DND-41 (cell line): ENCODE measurements at regions not wholly inside any gene's neighbourhood (a gene's known extent, or its start where the extent isn't known, plus 50 kb on each side); places are given as distances from the start of the nearest gene placed in this dataset.

Source experiments
- ATAC-seq: fragments of 200-7000 bp; cut with Tn5 transposase; 3 replicates; pipeline ENCODE4 v1.9.1; 2021; ENCODE audit warnings: low read depth; ENCODE audit not compliant: insufficient read depth
- DNase-seq: peaks from one replicate; pipeline ENCODE4 v3.0.0-alpha.2; 2020
- H2AFZ ChIP-seq: 2 replicates; pipeline ENCODE4 v1.6.0; 2012; ENCODE audit warnings: low read depth, low read length
- H3K27ac ChIP-seq: 2 replicates; pipeline ENCODE4 v1.5.1; 2012; ENCODE audit warnings: low read length, inconsistent platforms
- H3K27me3 ChIP-seq: fragments of 200-600 bp; sonication (generic); 2 replicates; pipeline ENCODE4 v1.6.0; 2012; ENCODE audit warnings: low read length, mild to moderate bottlenecking, inconsistent platforms; ENCODE audit not compliant: insufficient read depth, poor library complexity
- H3K36me3 ChIP-seq: 2 replicates; pipeline ENCODE4 v1.5.1; 2012; ENCODE audit warnings: low read length, inconsistent platforms; ENCODE audit not compliant: insufficient read depth
- H3K4me1 ChIP-seq: 2 replicates; pipeline ENCODE4 v1.5.1; 2012; ENCODE audit warnings: mild to moderate bottlenecking, low read length; ENCODE audit not compliant: insufficient read depth
- H3K4me2 ChIP-seq: 2 replicates; pipeline ENCODE4 v1.6.0; 2012; ENCODE audit warnings: mild to moderate bottlenecking, moderate library complexity, low read length, inconsistent platforms; ENCODE audit not compliant: insufficient read depth
- H3K4me3 ChIP-seq, 2 experiments: fragments of 200-600 bp in 1 of 2; shearing (Covaris generic) in 1 of 2; 2 replicates each; pipeline ENCODE4 v1.5.1; 2012 to 2016; ENCODE audit warnings: inconsistent platforms in 2 of 2, low read length in 2 of 2, mild to moderate bottlenecking in 2 of 2, low read depth in 1 of 2, moderate library complexity in 1 of 2
- H3K79me2 ChIP-seq: 2 replicates; pipeline ENCODE4 v1.6.0; 2012; ENCODE audit warnings: low read length, inconsistent platforms; ENCODE audit not compliant: insufficient read depth
- H3K9ac ChIP-seq: 2 replicates; pipeline ENCODE4 v1.6.0; 2012; ENCODE audit warnings: low read depth, mild to moderate bottlenecking, inconsistent platforms, low read length, moderate library complexity
- H3K9me3 ChIP-seq: 2 replicates; pipeline ENCODE4 v1.5.1; 2012; ENCODE audit warnings: low read length, moderate library complexity, mild to moderate bottlenecking, inconsistent platforms; ENCODE audit not compliant: insufficient read depth, severe bottlenecking
- H4K20me1 ChIP-seq: 2 replicates; pipeline ENCODE4 v1.6.0; 2012; ENCODE audit warnings: low read length; ENCODE audit not compliant: insufficient read depth
- EZH2 ChIP-seq: IDR thresholded peaks from 3 replicates; pipeline ENCODE4 v1.6.1; 2012; ENCODE audit warnings: borderline replicate concordance, low read depth, mild to moderate bottlenecking, moderate library complexity, low read length, inconsistent platforms; ENCODE audit not compliant: severe bottlenecking
- TF ChIP-seq, protein P1 (sequence below): IDR thresholded peaks from 2 replicates; pipeline ENCODE4 v1.5.1; 2012; ENCODE audit warnings: borderline replicate concordance, low read length, moderate library complexity, mild to moderate bottlenecking; ENCODE audit not compliant: poor library complexity, severe bottlenecking; ENCODE audit errors: extremely low read depth

DNA sequence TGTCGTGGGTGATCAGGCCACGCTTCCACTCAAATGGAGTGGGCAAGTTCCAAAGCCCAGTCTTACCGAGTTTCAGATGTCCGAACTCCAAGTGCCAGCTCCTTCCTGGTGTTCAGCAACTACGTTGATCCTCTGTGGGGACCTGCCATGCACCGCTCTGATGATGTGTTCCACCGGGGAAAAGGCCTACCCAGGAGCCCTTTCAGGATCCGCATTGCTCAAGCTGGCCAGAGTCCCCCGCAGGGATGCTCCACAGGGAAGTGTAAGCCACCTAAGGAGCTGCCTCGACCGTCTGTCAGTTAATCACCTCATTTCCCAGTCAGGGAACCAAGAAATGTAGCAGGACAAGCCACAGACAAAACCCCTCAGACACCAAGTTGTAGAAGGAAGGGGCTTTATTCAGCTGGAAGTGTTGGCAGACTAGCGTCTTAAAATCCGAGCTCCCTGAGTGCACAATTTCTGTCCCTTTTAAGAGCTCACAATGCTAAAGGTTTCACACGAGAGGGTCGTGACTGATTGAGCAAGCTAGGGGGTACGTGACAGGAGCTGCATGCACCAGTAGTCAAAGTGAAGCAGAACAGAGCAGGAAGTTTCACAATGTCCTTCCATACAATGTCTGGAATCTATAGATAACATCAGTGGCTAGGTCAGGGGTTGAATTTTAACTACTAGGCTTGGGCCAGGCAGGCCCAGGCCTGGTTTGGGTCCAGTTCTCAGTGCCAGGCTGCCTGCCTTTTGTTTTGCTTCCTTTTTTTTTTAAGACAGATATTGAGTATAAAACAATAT, 126.2 kb upstream of the ZDHHC15 start:
- H3K4me3 ChIP-seq, result no peak overlapping the region
- no peak overlapping the region for H3K4me2 ChIP-seq
- no peak overlapping the region for H3K9ac ChIP-seq
- TF ChIP-seq, protein P1, sequence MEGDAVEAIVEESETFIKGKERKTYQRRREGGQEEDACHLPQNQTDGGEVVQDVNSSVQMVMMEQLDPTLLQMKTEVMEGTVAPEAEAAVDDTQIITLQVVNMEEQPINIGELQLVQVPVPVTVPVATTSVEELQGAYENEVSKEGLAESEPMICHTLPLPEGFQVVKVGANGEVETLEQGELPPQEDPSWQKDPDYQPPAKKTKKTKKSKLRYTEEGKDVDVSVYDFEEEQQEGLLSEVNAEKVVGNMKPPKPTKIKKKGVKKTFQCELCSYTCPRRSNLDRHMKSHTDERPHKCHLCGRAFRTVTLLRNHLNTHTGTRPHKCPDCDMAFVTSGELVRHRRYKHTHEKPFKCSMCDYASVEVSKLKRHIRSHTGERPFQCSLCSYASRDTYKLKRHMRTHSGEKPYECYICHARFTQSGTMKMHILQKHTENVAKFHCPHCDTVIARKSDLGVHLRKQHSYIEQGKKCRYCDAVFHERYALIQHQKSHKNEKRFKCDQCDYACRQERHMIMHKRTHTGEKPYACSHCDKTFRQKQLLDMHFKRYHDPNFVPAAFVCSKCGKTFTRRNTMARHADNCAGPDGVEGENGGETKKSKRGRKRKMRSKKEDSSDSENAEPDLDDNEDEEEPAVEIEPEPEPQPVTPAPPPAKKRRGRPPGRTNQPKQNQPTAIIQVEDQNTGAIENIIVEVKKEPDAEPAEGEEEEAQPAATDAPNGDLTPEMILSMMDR, result no peak
- no peak for TF ChIP-seq EZH2
- H4K20me1 ChIP-seq, result no peaks in the 10 kb centered on the region
- DNase-seq (no peak), ATAC-seq (no peak)
- no peaks in the 10 kb centered on the region for H3K4me1 ChIP-seq
- no peaks in the 10 kb centered on the region for H3K27me3 ChIP-seq
- no peaks in the 10 kb centered on the region for H3K9me3 ChIP-seq
- no peak overlapping the region for H2AFZ ChIP-seq
- no peak overlapping the region for H3K27ac ChIP-seq
- H3K79me2 ChIP-seq, result no peaks in the 10 kb centered on the region
- H3K36me3 ChIP-seq, result no peaks in the 10 kb centered on the region; the same call in 1 of the 2 replicates

DNA sequence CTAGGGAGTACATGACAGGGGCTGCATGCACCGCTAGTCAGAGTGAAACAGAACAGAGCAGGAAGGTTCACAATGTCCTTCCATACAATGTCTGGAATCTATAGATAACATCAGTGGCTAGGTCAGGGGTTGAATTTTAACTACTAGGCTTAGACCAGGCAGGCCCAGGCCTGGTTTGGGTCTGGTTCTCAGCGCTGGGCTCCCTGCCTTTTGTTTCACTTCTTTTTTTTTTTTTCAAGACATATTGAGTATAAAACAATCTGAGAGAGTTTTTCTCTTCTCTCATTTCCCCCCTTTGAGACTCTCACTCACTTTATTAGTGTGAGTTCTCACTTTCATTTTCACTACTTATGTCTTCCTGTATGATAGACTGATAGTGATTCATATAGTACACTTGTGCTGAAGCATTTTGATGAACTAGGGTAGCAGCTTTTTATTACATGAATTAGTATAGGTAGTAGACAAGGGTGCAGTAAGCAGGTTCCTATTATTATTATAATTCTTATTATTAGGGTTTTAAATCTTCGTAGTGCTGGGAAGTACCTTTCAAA, 120.0 kb upstream of the ZDHHC15 start:
- H3K4me3 ChIP-seq, result no peak overlapping the region
- H3K27me3 ChIP-seq, result no peaks in the 10 kb centered on the region
- no peak for DNase-seq
- H3K4me2 ChIP-seq, result no peak overlapping the region
- no peaks in the 10 kb centered on the region for H3K9me3 ChIP-seq
- H3K4me1 ChIP-seq, result no peaks in the 10 kb centered on the region
- no peak overlapping the region for H2AFZ ChIP-seq
- no peak overlapping the region for H3K27ac ChIP-seq
- ATAC-seq, result no peak
- TF ChIP-seq, protein P1, result no peak
- TF ChIP-seq EZH2, result no peak
- H3K9ac ChIP-seq, result no peak overlapping the region
- no peaks in the 10 kb centered on the region for H3K36me3 ChIP-seq
- no peaks in the 10 kb centered on the region for H4K20me1 ChIP-seq
- no peaks in the 10 kb centered on the region for H3K79me2 ChIP-seq

DNA sequence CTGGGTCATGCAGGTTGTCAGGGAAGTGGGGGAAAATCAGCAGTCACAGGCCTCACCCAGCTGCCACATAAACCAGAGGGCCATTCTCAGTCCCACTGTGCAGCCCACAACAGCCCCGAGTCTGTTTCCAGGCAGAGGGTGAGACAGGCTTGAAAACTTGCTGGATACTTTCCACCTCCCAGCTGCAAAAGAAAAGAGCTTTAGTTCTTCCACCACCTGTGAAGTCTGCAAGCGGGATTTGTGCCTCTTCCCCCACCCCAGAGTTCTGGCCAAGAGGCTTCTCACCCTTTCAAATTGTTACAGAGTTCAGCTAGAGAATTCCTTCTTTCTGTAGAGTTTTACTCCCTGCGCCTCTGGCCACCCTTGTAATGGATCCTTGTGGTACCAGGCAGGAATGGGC, 115.5 kb upstream of the ZDHHC15 start:
- H3K4me3 ChIP-seq, result no peak overlapping the region
- H3K27me3 ChIP-seq, result no peaks in the 10 kb centered on the region
- no peaks in the 10 kb centered on the region for H3K36me3 ChIP-seq
- no peak overlapping the region for H3K27ac ChIP-seq
- H3K79me2 ChIP-seq, result no peaks in the 10 kb centered on the region
- no peak overlapping the region for H2AFZ ChIP-seq
- H3K9me3 ChIP-seq, result no peaks in the 10 kb centered on the region
- DNase-seq, result no peak
- no peaks in the 10 kb centered on the region for H4K20me1 ChIP-seq
- H3K9ac ChIP-seq, result no peak overlapping the region
- no peak overlapping the region for H3K4me2 ChIP-seq
- TF ChIP-seq, protein P1, result no peak
- no peaks in the 10 kb centered on the region for H3K4me1 ChIP-seq
- no peak for ATAC-seq

GRCh38 chrX:75625232-75625631, 102.4 kb upstream of the ZDHHC15 start:
- no peaks in the 10 kb centered on the region for H3K36me3 ChIP-seq
- H3K4me2 ChIP-seq, result no peak overlapping the region
- no peak overlapping the region for H2AFZ ChIP-seq
- DNase-seq (no peak), ATAC-seq (no peak)
- H4K20me1 ChIP-seq, result no peaks in the 10 kb centered on the region
- no peaks in the 10 kb centered on the region for H3K79me2 ChIP-seq
- no peak overlapping the region for H3K9ac ChIP-seq
- H3K4me3 ChIP-seq, result no peak overlapping the region
- H3K4me1 ChIP-seq, result no peaks in the 10 kb centered on the region
- no peaks in the 10 kb centered on the region for H3K27me3 ChIP-seq
- H3K9me3 ChIP-seq, result no peaks in the 10 kb centered on the region
- H3K27ac ChIP-seq, result no peak overlapping the region
- TF ChIP-seq EZH2, result no peak
- TF ChIP-seq, protein P1, result no peak
